Esophagus muscularis mucosa (tissue), 4 donors: ENCODE measurements at regions not wholly inside any gene's neighbourhood (a gene's known extent, or its start where the extent isn't known, plus 50 kb on each side); places are given as distances from the start of the nearest gene placed in this dataset.

Experiments used
- DNase-seq: peaks from one replicate; pipeline ENCODE4 v3.0.0-alpha.2; 2017; ENCODE audit errors: extremely low spot score
- H3K27ac ChIP-seq, 4 donors: fragments of 200-600 bp; sonication (generic); replicated peaks in 1 of 4; 1 replicate in 3 of 4; 2 replicates in 1 of 4; pipeline ENCODE4 v1.5.1; 2016 to 2019; ENCODE audit warnings: mild to moderate bottlenecking in 1 of 4
- H3K27me3 ChIP-seq, 4 donors: fragments of 200-600 bp; sonication (generic); one replicate each; pipeline versions ENCODE4 v1.5.1 to v1.6.0; 2016 to 2019
- H3K36me3 ChIP-seq, 4 donors: fragments of 200-600 bp; sonication (generic); one replicate each; pipeline ENCODE4 v1.5.1; 2016 to 2019
- H3K4me1 ChIP-seq, 4 donors: fragments of 200-600 bp; sonication (generic); one replicate each; pipeline ENCODE4 v1.5.1; 2016 to 2019
- H3K4me3 ChIP-seq, 4 donors: fragments of 200-600 bp; sonication (generic); 1 replicate in 2 of 4; 2 replicates in 2 of 4; pipeline ENCODE4 v1.5.1; 2016 to 2019; ENCODE audit warnings: mild to moderate bottlenecking in 4 of 4, moderate library complexity in 1 of 4
- H3K9me3 ChIP-seq, 4 donors: fragments of 200-600 bp; sonication (generic); 1 replicate in 3 of 4; 2 replicates in 1 of 4; pipeline ENCODE4 v1.5.1; 2016 to 2019
- CTCF ChIP-seq, 3 experiments: fragments of 200-600 bp in 2 of 3; fragments of 450-650 bp in 1 of 3; sonication (generic) in 2 of 3; IDR thresholded peaks; one replicate each; pipeline ENCODE4 v1.5.1; 2017 to 2019; ENCODE audit warnings: antibody characterized with exemption in 3 of 3, mild to moderate bottlenecking in 2 of 3, moderate library complexity in 1 of 3
- EP300 ChIP-seq: sonication (generic); formaldehyde crosslinking; IDR thresholded peaks from one replicate; pipeline ENCODE4 v1.6.1; 2017; ENCODE audit warnings: antibody characterized with exemption
- POLR2A ChIP-seq: fragments of 450-650 bp; IDR thresholded peaks from one replicate; pipeline ENCODE4 v1.6.1; 2017; ENCODE audit warnings: antibody characterized with exemption, moderate library complexity, mild to moderate bottlenecking, low read depth
- POLR2AphosphoS5 ChIP-seq, 2 donors: sonication (generic); formaldehyde crosslinking; IDR thresholded peaks; one replicate each; pipeline ENCODE4 v1.6.1; 2017; ENCODE audit warnings: antibody characterized with exemption in 2 of 2
- WGBS: methylation state at CpG from one replicate; pipeline ENCODE4 v1.1.5; 2018; 5-methylcytosine and 5-hydroxymethylcytosine counted together
- intact Hi-C: fragments of 100-400 bp; cut with DNase I; formaldehyde crosslinking; loops from one replicate; pipeline ENCODE4 v1.15.1; 2023

- Histone ChIP-seq H3K27me3 (no peaks in the 10 kb centered on the region), H3K9me3 (no peaks in the 10 kb centered on the region), H3K4me1 (no peaks in the 10 kb centered on the region), H3K4me3 (no peak overlapping the region), H3K36me3 (no peaks in the 10 kb centered on the region), H3K27ac (no peak overlapping the region)
- TF ChIP-seq CTCF (IDR thresholded peaks at IDR 0.05): no peak
- no peak for TF ChIP-seq POLR2A
- no peak for TF ChIP-seq POLR2AphosphoS5 (IDR thresholded peaks at IDR 0.05)
- 96% methylated on average over 1 of the region's 1 CpG for WGBS
- intact Hi-C loops: no loop called here
- DNase-seq: no peak
Observed at GRCh38 chr4:12861422-12861821, 622.7 kb downstream of the RAB28 start.

- Histone ChIP-seq H3K4me1 (peaks cover 0 to 6% (median 0%) of the 10 kb centered on the region in 4 donors), H3K9me3 (no peaks in the 10 kb centered on the region), H3K27me3 (peaks cover 0 to 10% (median 0%) of the 10 kb centered on the region in 4 donors), H3K27ac (peak overlapping the region in 1 of 4 donors; percentile 9), H3K4me3 (no peak overlapping the region), H3K36me3 (no peaks in the 10 kb centered on the region)
- intact Hi-C loops: loop anchor here (2.0 kb wide), 1 partner anchor 696 kb away; no protein-coding TSS in a partner anchor
- DNase-seq: no peak
- WGBS: 34% methylated on average over 8 of the region's 8 CpGs
- TF ChIP-seq POLR2A: no peak
- TF ChIP-seq CTCF (IDR thresholded peaks at IDR 0.05): peak; percentile 55 to 59 (median 56)
Observed at GRCh38 chr4:12852338-12853307, 631.5 kb downstream of the RAB28 start.

GRCh38 chr4:12846368-12846767, 637.8 kb downstream of the RAB28 start:
- 51% methylated on average over 4 of the region's 4 CpGs for WGBS
- Histone ChIP-seq H3K36me3 (no peaks in the 10 kb centered on the region), H3K27ac (no peak overlapping the region), H3K4me3 (no peak overlapping the region), H3K27me3 (peaks cover 0 to 18% (median 0%) of the 10 kb centered on the region in 4 donors), H3K9me3 (no peaks in the 10 kb centered on the region), H3K4me1 (no peaks in the 10 kb centered on the region)
- no peak for DNase-seq
- TF ChIP-seq POLR2A: no peak
- no peak for TF ChIP-seq POLR2AphosphoS5 (IDR thresholded peaks at IDR 0.05)
- no peak for TF ChIP-seq CTCF (IDR thresholded peaks at IDR 0.05)
- TF ChIP-seq EP300: no peak
- intact Hi-C loops: no loop called here

GRCh38 chr4:12844141-12844540, 640.0 kb downstream of the RAB28 start:
- no peaks in the 10 kb centered on the region for H3K9me3 ChIP-seq
- peaks cover 0 to 18% (median 0%) of the 10 kb centered on the region in 4 donors for H3K27me3 ChIP-seq
- TF ChIP-seq CTCF (IDR thresholded peaks at IDR 0.05) (no peak), POLR2A (no peak), POLR2AphosphoS5 (IDR thresholded peaks at IDR 0.05) (no peak), EP300 (no peak)
- no peak overlapping the region for H3K4me3 ChIP-seq
- no peaks in the 10 kb centered on the region for H3K36me3 ChIP-seq
- WGBS: 83% methylated on average over 2 of the region's 2 CpGs
- H3K4me1 ChIP-seq: no peaks in the 10 kb centered on the region
- no peak for DNase-seq
- intact Hi-C loops: no loop called here
- H3K27ac ChIP-seq: no peak overlapping the region
